ENCODE measurements at regions not wholly inside any gene's neighbourhood (a gene's known extent, or its start where the extent isn't known, plus 50 kb on each side); places are given as distances from the start of the nearest gene placed in this dataset.
A peak's percentile ranks its signal among the peaks of the same experiment; 100 is the strongest.

GRCh38 chr6:25016014-25016720 is 80.4 kb upstream of the RIPOR2 start:
- peaks cover 79% of the 10 kb centered on the region for H3K79me2 ChIP-seq (ENCODE audit: insufficient read depth, low read length)
- no peak overlapping the region for H3K4me2 ChIP-seq (ENCODE audit: low read depth, low read length, poor library complexity, severe bottlenecking)
- no peaks in the 10 kb centered on the region for H3K27me3 ChIP-seq (ENCODE audit: insufficient read depth, low read length, poor library complexity, severe bottlenecking)
- H3K4me3 ChIP-seq (ENCODE audit: low read length, poor library complexity, severe bottlenecking): no peak overlapping the region
- no peaks in the 10 kb centered on the region for H3K9me2 ChIP-seq (replicated peaks; ENCODE audit: low read depth, low read length)
- H3F3A ChIP-seq (ENCODE audit: low read depth): no peaks in the 10 kb centered on the region
- peaks cover 28% of the 10 kb centered on the region for H3K36me3 ChIP-seq (ENCODE audit: insufficient read depth, low read length)
- no peaks in the 10 kb centered on the region for H3K9me3 ChIP-seq (ENCODE audit: insufficient read depth, low read depth, low read length)
- H4K20me1 ChIP-seq (ENCODE audit: insufficient read depth, low read length, poor library complexity, severe bottlenecking): peaks cover 52% of the 10 kb centered on the region
- no peak overlapping the region for H2AFZ ChIP-seq (ENCODE audit: low read length)
- TF ChIP-seq CTCF (conservative IDR thresholded peaks at IDR 0.05; ENCODE audit: low read length) (no peak), EZH2phosphoT487 (IDR thresholded peaks at IDR 0.05; ENCODE audit: borderline replicate concordance) (no peak)
- peaks cover 6% of the 10 kb centered on the region for H3K4me1 ChIP-seq (ENCODE audit: insufficient read depth, low read length, poor library complexity, severe bottlenecking)
- H3K9ac ChIP-seq (ENCODE audit: low read depth, low read length, poor library complexity, severe bottlenecking): no peak overlapping the region

- Histone ChIP-seq H3K36me3 (ENCODE audit: insufficient read depth, low read length) (peaks cover 28% of the 10 kb centered on the region), H3K9me3 (ENCODE audit: insufficient read depth, low read depth, low read length) (no peaks in the 10 kb centered on the region), H3K9me2 (replicated peaks; ENCODE audit: low read depth, low read length) (no peaks in the 10 kb centered on the region), H3K9ac (ENCODE audit: low read depth, low read length, poor library complexity, severe bottlenecking) (no peak overlapping the region), H3K79me2 (ENCODE audit: insufficient read depth, low read length) (peaks cover 78% of the 10 kb centered on the region), H3K4me1 (ENCODE audit: insufficient read depth, low read length, poor library complexity, severe bottlenecking) (peaks cover 6% of the 10 kb centered on the region), H3K27me3 (ENCODE audit: insufficient read depth, low read length, poor library complexity, severe bottlenecking) (no peaks in the 10 kb centered on the region), H4K20me1 (ENCODE audit: insufficient read depth, low read length, poor library complexity, severe bottlenecking) (peaks cover 47% of the 10 kb centered on the region), H3K4me3 (ENCODE audit: low read length, poor library complexity, severe bottlenecking) (no peak overlapping the region), H3K4me2 (ENCODE audit: low read depth, low read length, poor library complexity, severe bottlenecking) (no peak overlapping the region), H2AFZ (ENCODE audit: low read length) (no peak overlapping the region), H3F3A (ENCODE audit: low read depth) (no peaks in the 10 kb centered on the region)
- TF ChIP-seq EZH2phosphoT487 (IDR thresholded peaks at IDR 0.05; ENCODE audit: borderline replicate concordance): no peak
- TF ChIP-seq CTCF (conservative IDR thresholded peaks at IDR 0.05; ENCODE audit: low read length): no peak
Observed at GRCh38 chr6:25017486-25017885, 81.7 kb upstream of the RIPOR2 start.

GRCh38 chr6:25017932-25018567 is 82.3 kb upstream of the RIPOR2 start:
- no peak overlapping the region for H2AFZ ChIP-seq (ENCODE audit: low read length)

More at GRCh38 chr6:25017932-25018567, 82.3 kb upstream of the RIPOR2 start:
- H3F3A ChIP-seq (ENCODE audit: low read depth): no peaks in the 10 kb centered on the region
- TF ChIP-seq EZH2phosphoT487 (IDR thresholded peaks at IDR 0.05; ENCODE audit: borderline replicate concordance): no peak
- peak; percentile 89 for TF ChIP-seq CTCF (conservative IDR thresholded peaks at IDR 0.05; ENCODE audit: low read length)
- no peak overlapping the region for H3K9ac ChIP-seq (ENCODE audit: low read depth, low read length, poor library complexity, severe bottlenecking)
- no peaks in the 10 kb centered on the region for H3K27me3 ChIP-seq (ENCODE audit: insufficient read depth, low read length, poor library complexity, severe bottlenecking)
- H3K9me3 ChIP-seq (ENCODE audit: insufficient read depth, low read depth, low read length): no peaks in the 10 kb centered on the region
- peaks cover 30% of the 10 kb centered on the region for H3K36me3 ChIP-seq (ENCODE audit: insufficient read depth, low read length)
- no peaks in the 10 kb centered on the region for H3K9me2 ChIP-seq (replicated peaks; ENCODE audit: low read depth, low read length)
- no peak overlapping the region for H3K4me2 ChIP-seq (ENCODE audit: low read depth, low read length, poor library complexity, severe bottlenecking)
- peaks cover 6% of the 10 kb centered on the region for H3K4me1 ChIP-seq (ENCODE audit: insufficient read depth, low read length, poor library complexity, severe bottlenecking)
- peaks cover 43% of the 10 kb centered on the region for H4K20me1 ChIP-seq (ENCODE audit: insufficient read depth, low read length, poor library complexity, severe bottlenecking)
- peaks cover 78% of the 10 kb centered on the region for H3K79me2 ChIP-seq (ENCODE audit: insufficient read depth, low read length)
- H3K4me3 ChIP-seq (ENCODE audit: low read length, poor library complexity, severe bottlenecking): no peak overlapping the region

All from Loucy (cell line).